ENCODE measurements at regions not wholly inside any gene's neighbourhood (a gene's known extent, or its start where the extent isn't known, plus 50 kb on each side); places are given as distances from the start of the nearest gene placed in this dataset.
A peak's percentile ranks its signal among the peaks of the same experiment; 100 is the strongest.
"Not testable (repeated sequence)": the region's sequence is repeated elsewhere in the genome, so short reads cannot be mapped to it uniquely, and the experiment has no call there.

- DNase-seq, result no peak
Measured at GRCh38 chr2:217362286-217362685, 502.4 kb upstream of the TNP1 start.

- DNase-seq, result no peak
Measured at GRCh38 chr2:217361483-217361880, 501.6 kb upstream of the TNP1 start.

GRCh38 chr2:217360781-217361482, 501.1 kb upstream of the TNP1 start:
- DNase-seq, result peak; percentile 86

- DNase-seq, result no peak
Measured at GRCh38 chr2:217360111-217360510, 500.2 kb upstream of the TNP1 start.

- DNase-seq, result no peak
Measured at GRCh38 chr2:217357886-217358620, 498.2 kb upstream of the TNP1 start.

GRCh38 chr2:217356781-217357180, 496.9 kb upstream of the TNP1 start:
- DNase-seq, result no peak

- no peak for DNase-seq
Measured at GRCh38 chr2:217356142-217356541, 496.3 kb upstream of the TNP1 start.

- DNase-seq, result peak; percentile 65
Measured at GRCh38 chr2:217353591-217353990, 493.7 kb upstream of the TNP1 start.

GRCh38 chr2:217351378-217351777, 491.5 kb upstream of the TNP1 start:
- DNase-seq, result no peak

GRCh38 chr2:217349251-217349650, 489.4 kb upstream of the TNP1 start:
- no peak for DNase-seq

GRCh38 chr2:217347630-217348029, 487.8 kb upstream of the TNP1 start:
- not testable (repeated sequence) for DNase-seq

GRCh38 chr2:217346043-217346442, 486.2 kb upstream of the TNP1 start:
- DNase-seq, result not testable (repeated sequence)

GRCh38 chr2:217340899-217341298, 481.0 kb upstream of the TNP1 start:
- DNase-seq, result no peak

GRCh38 chr2:217340176-217340575, 480.3 kb upstream of the TNP1 start:
- DNase-seq, result no peak

- no peak for DNase-seq
Measured at GRCh38 chr2:217339753-217340152, 479.9 kb upstream of the TNP1 start.

GRCh38 chr2:217338306-217338916, 478.5 kb upstream of the TNP1 start:
- no peak for DNase-seq

GRCh38 chr2:217337771-217338170, 477.9 kb upstream of the TNP1 start:
- peak; percentile 52 for DNase-seq

- DNase-seq, result no peak
Measured at GRCh38 chr2:217336694-217337093, 476.8 kb upstream of the TNP1 start.

GRCh38 chr2:217335341-217335966, 475.6 kb upstream of the TNP1 start:
- no peak for DNase-seq

- DNase-seq, result no peak
Measured at GRCh38 chr2:217334561-217334960, 474.7 kb upstream of the TNP1 start.

- DNase-seq, result no peak
Measured at GRCh38 chr2:217332866-217333265, 473.0 kb upstream of the TNP1 start.

GRCh38 chr2:217332417-217332791, 472.5 kb upstream of the TNP1 start:
- DNase-seq, result no peak

- DNase-seq, result no peak
Measured at GRCh38 chr2:217331523-217332416, 471.9 kb upstream of the TNP1 start.
